Coronary artery (tissue), 2 donors: ENCODE measurements at regions not wholly inside any gene's neighbourhood (a gene's known extent, or its start where the extent isn't known, plus 50 kb on each side); places are given as distances from the start of the nearest gene placed in this dataset.

Source experiments
- DNase-seq: peaks from one replicate; pipeline ENCODE4 v3.0.0-alpha.2; 2017; ENCODE audit warnings: low spot score
- H3K27ac ChIP-seq, 2 donors: fragments of 200-600 bp; sonication (generic); one replicate each; pipeline ENCODE4 v1.5.1; 2016 to 2019
- H3K4me3 ChIP-seq: fragments of 200-600 bp; sonication (generic); 2 replicates; pipeline ENCODE4 v1.5.1; 2016; ENCODE audit warnings: mild to moderate bottlenecking, moderate library complexity
- CTCF ChIP-seq: fragments of 200-600 bp; sonication (generic); IDR thresholded peaks from one replicate; pipeline ENCODE4 v1.5.1; 2019; ENCODE audit warnings: antibody characterized with exemption

- no peak for TF ChIP-seq CTCF
- no peak overlapping the region for H3K4me3 ChIP-seq
- DNase-seq, result no peak
- H3K27ac ChIP-seq, result no peak overlapping the region
Measured at GRCh38 chr1:55412060-55412459, 196.9 kb upstream of the USP24 start.

- Histone ChIP-seq H3K4me3 (no peak overlapping the region), H3K27ac (no peak overlapping the region)
- no peak for TF ChIP-seq CTCF
- no peak for DNase-seq
Measured at GRCh38 chr1:55402671-55403464, 187.7 kb upstream of the USP24 start.

- DNase-seq, result no peak
Measured at GRCh38 chr1:55402142-55402541, 187.0 kb upstream of the USP24 start.

GRCh38 chr1:55400508-55400907 lies 185.3 kb upstream of the USP24 start:
- no peak for DNase-seq
- no peak for TF ChIP-seq CTCF
- H3K27ac ChIP-seq, result no peak overlapping the region
- H3K4me3 ChIP-seq, result no peak overlapping the region

More at GRCh38 chr1:55402142-55402541, 187.0 kb upstream of the USP24 start:
- H3K27ac ChIP-seq, result no peak overlapping the region
- TF ChIP-seq CTCF, result no peak
- H3K4me3 ChIP-seq, result no peak overlapping the region

- Histone ChIP-seq H3K4me3 (no peak overlapping the region), H3K27ac (no peak overlapping the region)
- DNase-seq, result no peak
- TF ChIP-seq CTCF, result no peak
Measured at GRCh38 chr1:55399346-55399745, 184.2 kb upstream of the USP24 start.

- Histone ChIP-seq H3K27ac (no peak overlapping the region), H3K4me3 (no peak overlapping the region)
- no peak for DNase-seq
- no peak for TF ChIP-seq CTCF
Measured at GRCh38 chr1:55396381-55396891, 181.3 kb upstream of the USP24 start.

- no peak for TF ChIP-seq CTCF
- no peak overlapping the region for H3K27ac ChIP-seq
- no peak overlapping the region for H3K4me3 ChIP-seq
- no peak for DNase-seq
Measured at GRCh38 chr1:55388960-55389359, 173.8 kb upstream of the USP24 start.
